Astrocyte of the cerebellum (primary cell): ENCODE measurements at regions not wholly inside any gene's neighbourhood (a gene's known extent, or its start where the extent isn't known, plus 50 kb on each side); places are given as distances from the start of the nearest gene placed in this dataset.

Experiments
- DNase-seq: peaks from one replicate; pipeline ENCODE4 v3.0.0-alpha.2; 2011; ENCODE audit warnings: low read depth
- H3K4me3 ChIP-seq: 2 replicates; pipeline ENCODE4 v1.5.1; 2011; ENCODE audit warnings: mild to moderate bottlenecking, low read depth, low read length, moderate library complexity
- CTCF ChIP-seq: IDR thresholded peaks from 2 replicates; pipeline ENCODE4 v1.5.1; 2012; ENCODE audit warnings: low read length, low read depth, moderate library complexity, mild to moderate bottlenecking; ENCODE audit errors: missing control alignments
- in situ Hi-C: cut with HindIII; loops from 2 replicates; pipeline ENCODE4 v1.10.0; 2017; ENCODE audit warnings: low sequenced_read_pairs

- no peak for DNase-seq
- no peak for TF ChIP-seq CTCF
- H3K4me3 ChIP-seq = no peak overlapping the region
- in situ Hi-C loops = no loop called here
Observed at GRCh38 chr5:65078331-65078730, 309.6 kb downstream of the CWC27 start.

- no peak for TF ChIP-seq CTCF
- in situ Hi-C loops = loop anchor here (5.0 kb wide), 1 partner anchor 99 kb away; no protein-coding TSS in a partner anchor
- no peak overlapping the region for H3K4me3 ChIP-seq
- no peak for DNase-seq
Observed at GRCh38 chr5:65081071-65081470, 312.3 kb downstream of the CWC27 start.

GRCh38 chr5:65084795-65085515 lies 316.2 kb downstream of the CWC27 start:
- no peak for DNase-seq
- TF ChIP-seq CTCF = no peak
- in situ Hi-C loops = loop anchor here (5.0 kb wide), 1 partner anchor 103 kb away; no protein-coding TSS in a partner anchor
- no peak overlapping the region for H3K4me3 ChIP-seq

- no peak for DNase-seq
- H3K4me3 ChIP-seq = no peak overlapping the region
- in situ Hi-C loops = no loop called here
- TF ChIP-seq CTCF = no peak
Observed at GRCh38 chr5:65085516-65085850, 316.8 kb downstream of the CWC27 start.

- H3K4me3 ChIP-seq = no peak overlapping the region
- no peak for TF ChIP-seq CTCF
- in situ Hi-C loops = no loop called here
- no peak for DNase-seq
Observed at GRCh38 chr5:65086234-65086890, 317.6 kb downstream of the CWC27 start.

- no peak for DNase-seq
- no peak for TF ChIP-seq CTCF
- no peak overlapping the region for H3K4me3 ChIP-seq
- in situ Hi-C loops = no loop called here
Observed at GRCh38 chr5:65087154-65087553, 318.4 kb downstream of the CWC27 start.
